ENCODE measurements at regions not wholly inside any gene's neighbourhood (a gene's known extent, or its start where the extent isn't known, plus 50 kb on each side); places are given as distances from the start of the nearest gene placed in this dataset.
"Not testable (repeated sequence)": the region's sequence is repeated elsewhere in the genome, so short reads cannot be mapped to it uniquely, and the experiment has no call there.

GRCh38 chr10:43992816-43993215 lies 344.1 kb upstream of the ZNF32 start:
- not testable (repeated sequence) for TF ChIP-seq CTCF, POLR2A (IDR thresholded peaks at IDR 0.05)
